Sigmoid colon (tissue), 6 donors: ENCODE measurements at regions not wholly inside any gene's neighbourhood (a gene's known extent, or its start where the extent isn't known, plus 50 kb on each side); places are given as distances from the start of the nearest gene placed in this dataset.

Experiments
- DNase-seq: peaks from one replicate; pipeline ENCODE4 v3.0.0-alpha.2; 2019
- H3K27ac ChIP-seq, 4 donors: fragments of 200-600 bp; sonication (generic); one replicate each; pipeline ENCODE4 v1.5.1; 2016 to 2019; ENCODE audit warnings: mild to moderate bottlenecking in 1 of 4
- H3K27me3 ChIP-seq, 3 donors: fragments of 200-600 bp; sonication (generic); one replicate each; pipeline ENCODE4 v1.5.1; 2019; ENCODE audit warnings: mild to moderate bottlenecking in 1 of 3
- H3K36me3 ChIP-seq, 4 donors: fragments of 200-600 bp; sonication (generic); one replicate each; pipeline ENCODE4 v1.5.1; 2016 to 2019
- H3K4me1 ChIP-seq, 4 donors: fragments of 200-600 bp; sonication (generic); one replicate each; pipeline ENCODE4 v1.5.1; 2017 to 2019
- H3K4me3 ChIP-seq, 4 donors: fragments of 200-600 bp; sonication (generic); one replicate each; pipeline ENCODE4 v1.5.1; 2017 to 2019; ENCODE audit warnings: mild to moderate bottlenecking in 2 of 4, moderate library complexity in 1 of 4
- H3K9me3 ChIP-seq, 4 donors: fragments of 200-600 bp in 3 of 4; sonication (generic) in 3 of 4; one replicate each; pipeline versions ENCODE4 v1.5.1 to v1.6.1; 2013 to 2019
- CTCF ChIP-seq, 4 experiments: fragments of 450-650 bp in 3 of 4; fragments of 200-600 bp in 1 of 4; IDR thresholded peaks; one replicate each; pipeline ENCODE4 v1.5.1; 2016 to 2019; ENCODE audit warnings: antibody characterized with exemption in 4 of 4, mild to moderate bottlenecking in 3 of 4, moderate library complexity in 2 of 4
- POLR2A ChIP-seq, 2 donors: fragments of 450-650 bp; IDR thresholded peaks; one replicate each; pipeline ENCODE4 v1.6.1; 2016; ENCODE audit warnings: antibody characterized with exemption in 2 of 2, mild to moderate bottlenecking in 2 of 2, moderate library complexity in 2 of 2
- POLR2AphosphoS5 ChIP-seq, 4 donors: sonication (generic); formaldehyde crosslinking; IDR thresholded peaks; one replicate each; pipeline ENCODE4 v1.6.1; 2017; ENCODE audit warnings: antibody characterized with exemption in 4 of 4
- WGBS, 2 donors: extraction: QIAGEN DNeasy Blood & Tissue Kit; methylation state at CpG; one replicate each; pipeline ENCODE4 v1.1.7; 2013; 5-methylcytosine and 5-hydroxymethylcytosine counted together
- intact Hi-C: fragments of 100-400 bp; cut with DNase I; formaldehyde crosslinking; loops from one replicate; pipeline ENCODE4 v1.15.1; 2023
- donor health status: healthy with polysubstance abuse.
- donor health status: healthy.

DNA sequence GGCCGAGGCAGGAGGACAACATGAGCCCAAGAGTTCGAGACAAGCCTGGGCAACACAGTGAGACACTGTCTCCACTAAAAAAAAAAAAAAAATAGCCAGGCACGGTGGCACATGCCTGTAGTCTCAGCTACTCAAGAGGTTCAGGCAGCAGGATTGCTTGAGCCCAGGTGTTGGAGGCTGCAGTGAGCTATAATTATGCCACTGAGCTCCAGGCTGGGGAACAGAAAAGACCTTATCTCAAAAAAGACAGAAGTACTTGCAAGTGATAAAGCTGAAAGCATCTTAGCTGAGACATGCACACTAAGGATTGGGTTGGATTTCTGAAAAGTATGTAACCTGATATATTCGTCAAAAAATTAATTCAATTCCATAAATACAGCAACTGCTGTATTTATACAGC is 68.4 kb downstream of the PPP1R3C start:
- no peak for DNase-seq
- intact Hi-C loops: no loop called here
- H3K4me1 ChIP-seq: peaks cover 0 to 22% (median 17%) of the 10 kb centered on the region in 4 donors
- no peak for TF ChIP-seq POLR2A (IDR thresholded peaks at IDR 0.05)
- no peak for TF ChIP-seq POLR2AphosphoS5 (IDR thresholded peaks at IDR 0.05)
- TF ChIP-seq CTCF (IDR thresholded peaks at IDR 0.05): no peak
- H3K9me3 ChIP-seq: no peaks in the 10 kb centered on the region
- H3K4me3 ChIP-seq: no peak overlapping the region
- H3K36me3 ChIP-seq: no peaks in the 10 kb centered on the region
- H3K27ac ChIP-seq: no peak overlapping the region
- 74 to 82% methylated on average over 4 of the region's 4 CpGs for WGBS, 2 donors
- H3K27me3 ChIP-seq: no peaks in the 10 kb centered on the region
